Left lung (tissue), 4 donors: ENCODE measurements at regions not wholly inside any gene's neighbourhood (a gene's known extent, or its start where the extent isn't known, plus 50 kb on each side); places are given as distances from the start of the nearest gene placed in this dataset.

Experiments used
- ATAC-seq: fragments of 200-7000 bp; cut with Tn5 transposase; one replicate; pipeline ENCODE4 v1.9.1; 2020; ENCODE audit warnings: moderate library complexity
- DNase-seq, 4 donors: peaks; one replicate each; pipeline ENCODE4 v3.0.0-alpha.2; 2013 to 2020
- H3K27ac ChIP-seq, 2 donors: fragments of 200-600 bp; sonication (generic) in 1 of 2; one replicate each; pipeline versions ENCODE4 v1.5.0 to v1.8.0; 2020 to 2021
- H3K27me3 ChIP-seq, 2 donors: fragments of 200-600 bp; sonication (generic) in 1 of 2; one replicate each; pipeline versions ENCODE4 v1.5.0 to v1.8.0; 2020 to 2021
- H3K36me3 ChIP-seq, 2 donors: fragments of 200-600 bp; sonication (generic) in 1 of 2; one replicate each; pipeline versions ENCODE4 v1.5.0 to v1.8.0; 2020 to 2021
- H3K4me1 ChIP-seq, 2 donors: fragments of 200-600 bp; one replicate each; pipeline ENCODE4 v1.8.0; 2021
- H3K4me3 ChIP-seq, 2 donors: fragments of 200-600 bp; sonication (generic) in 1 of 2; one replicate each; pipeline versions ENCODE4 v1.5.0 to v1.8.0; 2020 to 2021; ENCODE audit warnings: mild to moderate bottlenecking in 1 of 2
- H3K9me3 ChIP-seq, 2 donors: fragments of 200-600 bp; sonication (generic) in 1 of 2; one replicate each; pipeline versions ENCODE4 v1.5.0 to v1.8.0; 2020 to 2021
- CTCF ChIP-seq, 2 donors: fragments of 200-600 bp; sonication (generic) in 1 of 2; IDR thresholded peaks; one replicate each; pipeline versions ENCODE4 v1.5.0 to v1.8.0; 2021; ENCODE audit warnings: antibody characterized with exemption in 2 of 2
- intact Hi-C, 2 donors: fragments of 100-400 bp; cut with DNase I; formaldehyde crosslinking; loops; one replicate each; pipeline versions ENCODE4 v1.11.2 to v1.14.2; 2022
- donor health status: DM: no; HTN: yes; CAD: no.
- donor health status: DM: no; HTN: no; CAD: no.

DNA sequence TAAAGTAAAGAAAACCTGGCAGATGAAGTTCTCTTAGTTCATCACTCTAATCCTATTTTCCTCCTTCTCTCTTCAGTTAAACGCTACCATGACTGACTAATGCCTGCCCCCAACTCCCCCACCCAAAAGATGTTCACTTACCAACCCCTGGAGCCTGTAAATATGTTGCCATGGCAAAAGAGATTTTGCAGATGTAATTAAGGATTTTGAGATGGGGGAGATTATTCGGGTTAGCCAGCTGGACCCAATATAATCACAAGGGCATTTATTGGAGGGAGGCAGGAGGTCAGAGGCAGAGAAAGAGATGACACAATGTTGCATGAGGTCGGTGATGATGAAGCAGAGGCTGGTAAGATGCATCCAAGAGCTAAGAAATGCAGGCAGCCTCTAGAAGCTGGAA lies 69.3 kb upstream of the PPP2R5A start:
- TF ChIP-seq CTCF (IDR thresholded peaks at IDR 0.05) = no peak
- no peaks in the 10 kb centered on the region for H3K36me3 ChIP-seq
- no peaks in the 10 kb centered on the region for H3K27me3 ChIP-seq
- no peaks in the 10 kb centered on the region for H3K9me3 ChIP-seq
- intact Hi-C loops = no loop called here
- peaks cover 9% of the 10 kb centered on the region in 2 donors for H3K4me1 ChIP-seq
- H3K4me3 ChIP-seq = no peak overlapping the region
- DNase-seq (no peak), ATAC-seq (no peak)
- no peak overlapping the region for H3K27ac ChIP-seq

DNA sequence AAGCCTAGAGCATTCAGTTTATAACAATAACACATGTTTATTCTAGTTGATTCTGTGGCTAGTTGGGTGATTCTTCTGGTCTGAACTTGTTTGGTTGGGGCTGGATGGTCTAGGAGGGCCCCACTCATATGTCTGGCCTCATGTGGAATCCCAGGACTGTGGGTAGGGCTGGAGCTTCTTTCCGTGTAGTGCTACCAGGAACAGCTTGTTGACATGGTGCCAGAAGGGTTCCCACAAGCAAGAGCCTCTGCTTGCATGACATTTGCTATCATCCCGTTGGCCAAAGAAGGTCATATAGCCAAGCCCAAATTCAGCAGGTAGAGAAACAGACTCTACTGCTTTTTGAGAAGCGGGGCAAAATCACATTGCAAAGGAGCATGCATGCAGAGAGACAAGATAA lies 67.6 kb upstream of the PPP2R5A start:
- Histone ChIP-seq H3K4me3 (no peak overlapping the region), H3K9me3 (no peaks in the 10 kb centered on the region), H3K27ac (no peak overlapping the region), H3K4me1 (peaks cover 9% of the 10 kb centered on the region in 2 donors), H3K36me3 (no peaks in the 10 kb centered on the region), H3K27me3 (no peaks in the 10 kb centered on the region)
- TF ChIP-seq CTCF (IDR thresholded peaks at IDR 0.05) = no peak
- intact Hi-C loops = no loop called here
- ATAC-seq (no peak), DNase-seq (no peak)

- DNase-seq = no peak
- peak overlapping the region in 1 of 2 donors; percentile 34 for H3K27ac ChIP-seq
- peak; percentile 7 for ATAC-seq
- no peak overlapping the region for H3K4me3 ChIP-seq
- H3K36me3 ChIP-seq = no peaks in the 10 kb centered on the region
- no peaks in the 10 kb centered on the region for H3K27me3 ChIP-seq
- peaks cover 9% of the 10 kb centered on the region in 2 donors for H3K4me1 ChIP-seq
- H3K9me3 ChIP-seq = no peaks in the 10 kb centered on the region
- intact Hi-C loops = no loop called here
- TF ChIP-seq CTCF (IDR thresholded peaks at IDR 0.05) = no peak
These were observed 67.1 kb upstream of the PPP2R5A start for GRCh38 chr1:212218065-212218464.

DNA sequence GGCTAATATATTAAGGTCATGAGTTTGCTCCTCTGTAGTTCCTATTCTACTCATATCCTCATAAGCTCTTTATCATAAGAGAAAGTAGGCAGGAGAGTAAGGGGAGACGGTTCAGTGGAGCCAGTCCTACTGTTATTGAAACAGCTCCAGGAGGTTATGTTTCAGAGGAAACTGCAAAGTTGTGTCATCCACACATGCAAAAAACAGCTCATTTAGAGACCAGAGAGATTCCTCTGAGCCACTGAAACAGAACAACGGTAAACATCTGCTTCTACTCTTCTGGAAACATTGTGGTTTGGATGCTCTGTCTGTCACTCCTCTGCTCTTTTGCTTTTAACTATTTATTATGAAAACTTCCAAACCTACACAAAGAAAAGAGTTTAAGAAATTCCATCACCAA lies 66.3 kb upstream of the PPP2R5A start:
- Histone ChIP-seq H3K4me1 (peaks cover 9% of the 10 kb centered on the region in 2 donors), H3K27ac (peak overlapping the region in 1 of 2 donors; percentile 34), H3K9me3 (no peaks in the 10 kb centered on the region), H3K36me3 (no peaks in the 10 kb centered on the region), H3K27me3 (no peaks in the 10 kb centered on the region), H3K4me3 (no peak overlapping the region)
- TF ChIP-seq CTCF (IDR thresholded peaks at IDR 0.05) = no peak
- ATAC-seq (peak; percentile 21), DNase-seq (peak in 1 of 4 donors; percentile 31)
- intact Hi-C loops = no loop called here

DNA sequence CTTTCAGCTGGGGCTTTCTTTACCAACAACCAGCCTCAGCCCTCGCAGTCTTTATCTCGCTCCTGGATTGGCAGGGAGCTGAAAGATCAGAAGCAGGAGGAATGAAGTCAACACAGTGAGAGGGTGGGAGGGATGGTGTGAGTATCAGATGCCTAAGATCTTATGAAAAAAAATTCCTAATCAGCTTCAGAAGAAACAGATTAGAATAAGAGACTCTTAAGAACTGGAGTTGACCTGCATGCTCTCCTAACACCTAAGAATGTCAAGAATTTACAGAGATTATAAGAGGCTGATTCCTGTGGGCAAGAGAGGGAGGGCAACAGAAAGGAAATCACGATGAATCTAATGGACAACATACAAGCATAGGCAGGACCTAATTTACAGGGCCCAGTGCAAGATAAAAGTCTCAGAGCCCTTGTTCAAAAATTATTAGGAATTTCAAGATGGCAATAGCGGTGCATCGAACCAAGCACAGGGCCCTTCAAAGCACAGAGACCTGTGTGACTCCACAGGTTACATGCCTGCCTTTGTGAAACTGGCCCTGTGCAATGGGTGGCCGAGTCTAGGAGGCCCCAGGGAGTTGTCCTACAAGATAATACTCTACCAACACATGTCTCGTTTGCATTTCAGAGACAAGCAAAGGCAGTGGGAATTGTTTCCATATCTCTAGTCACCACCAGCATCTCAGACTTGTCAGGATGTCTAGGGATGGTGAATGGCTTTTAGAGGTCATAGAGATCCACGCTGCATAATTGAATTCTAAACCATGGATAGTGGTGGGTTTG lies 65.3 kb upstream of the PPP2R5A start:
- DNase-seq (peak in 1 of 4 donors; percentile 41), ATAC-seq (peak; percentile 85)
- intact Hi-C loops = no loop called here
- no peak for TF ChIP-seq CTCF (IDR thresholded peaks at IDR 0.05)
- H3K36me3 ChIP-seq = no peaks in the 10 kb centered on the region
- H3K9me3 ChIP-seq = no peaks in the 10 kb centered on the region
- H3K27me3 ChIP-seq = no peaks in the 10 kb centered on the region
- peaks cover 9% of the 10 kb centered on the region in 2 donors for H3K4me1 ChIP-seq
- no peak overlapping the region for H3K27ac ChIP-seq
- no peak overlapping the region for H3K4me3 ChIP-seq
